ENCODE measurements at regions not wholly inside any gene's neighbourhood (a gene's known extent, or its start where the extent isn't known, plus 50 kb on each side); places are given as distances from the start of the nearest gene placed in this dataset.
A peak's percentile ranks its signal among the peaks of the same experiment; 100 is the strongest.

- WGBS, 2 donors (ENCODE audit: extremely low coverage in 2 of 2, insufficient read length in 2 of 2, insufficient replicate concordance in 1 of 2), result no CpG with 5 or more reads among the region's 5 CpGs
- Histone ChIP-seq H3K4me3 (ENCODE audit: low read length in 2 of 2) (no peak overlapping the region), H2BK12ac (ENCODE audit: low read length) (no peak overlapping the region), H2AFZ (ENCODE audit: low read length) (no peak overlapping the region), H2BK120ac (ENCODE audit: low read depth, low read length) (no peak overlapping the region), H3K9me3 (replicated peaks in 1 of 2; ENCODE audit: control insufficient read depth in 2 of 2, insufficient read depth in 1 of 2, low read depth in 1 of 2, low read length in 2 of 2) (no peaks in the 10 kb centered on the region), H3K18ac (ENCODE audit: low read length) (no peak overlapping the region), H3K14ac (ENCODE audit: low read length) (no peak overlapping the region), H3K9ac (ENCODE audit: low read depth, low read length, poor library complexity) (no peak overlapping the region), H4K91ac (ENCODE audit: low read depth, low read length, poor library complexity) (no peak overlapping the region), H3K23ac (ENCODE audit: low read depth, low read length, poor library complexity) (no peak overlapping the region), H3K4me2 (ENCODE audit: insufficient read depth, low read length, poor library complexity, severe bottlenecking) (no peak overlapping the region), H3K4ac (ENCODE audit: low read length) (no peak overlapping the region), H2BK5ac (ENCODE audit: low read length) (no peak overlapping the region), H3K79me1 (ENCODE audit: low read depth, low read length) (no peaks in the 10 kb centered on the region), H3K4me1 (ENCODE audit: control insufficient read depth in 2 of 2, insufficient read depth in 1 of 2, low read depth in 1 of 2, low read length in 2 of 2) (peaks cover 0 to 7% of the 10 kb centered on the region in 2 donors), H2BK15ac (ENCODE audit: low read length) (no peak overlapping the region), H2AK5ac (ENCODE audit: low read depth, low read length) (no peak overlapping the region), H3K27ac (replicated peaks; ENCODE audit: low read length) (no peak overlapping the region), H3K36me3 (replicated peaks in 1 of 2; ENCODE audit: control insufficient read depth in 2 of 2, insufficient read depth in 2 of 2, low read length in 2 of 2) (no peaks in the 10 kb centered on the region), H3K27me3 (ENCODE audit: control insufficient read depth in 3 of 3, insufficient read depth in 3 of 3, low read depth in 1 of 3, low read length in 3 of 3) (no peaks in the 10 kb centered on the region), H4K8ac (ENCODE audit: low read depth, low read length) (no peak overlapping the region)
- no peak for DNase-seq (ENCODE audit: low spot score)
Measured at GRCh38 chr10:44766631-44767030, 144.5 kb upstream of the TMEM72 start.

- Histone ChIP-seq H2BK15ac (ENCODE audit: low read length) (no peak overlapping the region), H3K9me3 (replicated peaks in 1 of 2; ENCODE audit: control insufficient read depth in 2 of 2, insufficient read depth in 1 of 2, low read depth in 1 of 2, low read length in 2 of 2) (no peaks in the 10 kb centered on the region), H3K14ac (ENCODE audit: low read length) (no peak overlapping the region), H3K4me2 (ENCODE audit: insufficient read depth, low read length, poor library complexity, severe bottlenecking) (no peak overlapping the region), H3K9ac (ENCODE audit: low read depth, low read length, poor library complexity) (no peak overlapping the region), H3K4me1 (ENCODE audit: control insufficient read depth in 2 of 2, insufficient read depth in 1 of 2, low read depth in 1 of 2, low read length in 2 of 2) (peaks cover 0 to 7% of the 10 kb centered on the region in 2 donors), H2BK12ac (ENCODE audit: low read length) (no peak overlapping the region), H3K4me3 (ENCODE audit: low read length in 2 of 2) (no peak overlapping the region), H4K91ac (ENCODE audit: low read depth, low read length, poor library complexity) (no peak overlapping the region), H2AFZ (ENCODE audit: low read length) (no peak overlapping the region), H3K27ac (replicated peaks; ENCODE audit: low read length) (no peak overlapping the region), H2BK120ac (ENCODE audit: low read depth, low read length) (no peak overlapping the region), H2AK5ac (ENCODE audit: low read depth, low read length) (no peak overlapping the region), H4K8ac (ENCODE audit: low read depth, low read length) (no peak overlapping the region), H3K27me3 (ENCODE audit: control insufficient read depth in 3 of 3, insufficient read depth in 3 of 3, low read depth in 1 of 3, low read length in 3 of 3) (no peaks in the 10 kb centered on the region), H2BK5ac (ENCODE audit: low read length) (no peak overlapping the region), H3K23ac (ENCODE audit: low read depth, low read length, poor library complexity) (no peak overlapping the region), H3K79me1 (ENCODE audit: low read depth, low read length) (no peaks in the 10 kb centered on the region), H3K36me3 (replicated peaks in 1 of 2; ENCODE audit: control insufficient read depth in 2 of 2, insufficient read depth in 2 of 2, low read length in 2 of 2) (no peaks in the 10 kb centered on the region), H3K4ac (ENCODE audit: low read length) (no peak overlapping the region), H3K18ac (ENCODE audit: low read length) (no peak overlapping the region)
- DNase-seq (ENCODE audit: low spot score), result no peak
- no CpG with 5 or more reads among the region's 1 CpG for WGBS, 2 donors (ENCODE audit: extremely low coverage in 2 of 2, insufficient read length in 2 of 2, insufficient replicate concordance in 1 of 2)
Measured at GRCh38 chr10:44769450-44769849, 141.7 kb upstream of the TMEM72 start.

- no peaks in the 10 kb centered on the region for H3K27me3 ChIP-seq (ENCODE audit: control insufficient read depth in 3 of 3, insufficient read depth in 3 of 3, low read depth in 1 of 3, low read length in 3 of 3)
- H3K14ac ChIP-seq (ENCODE audit: low read length), result no peak overlapping the region
- H3K4ac ChIP-seq (ENCODE audit: low read length), result no peak overlapping the region
- no peaks in the 10 kb centered on the region for H3K9me3 ChIP-seq (replicated peaks in 1 of 2; ENCODE audit: control insufficient read depth in 2 of 2, insufficient read depth in 1 of 2, low read depth in 1 of 2, low read length in 2 of 2)
- H3K23ac ChIP-seq (ENCODE audit: low read depth, low read length, poor library complexity), result no peak overlapping the region
- no peak for DNase-seq (ENCODE audit: low spot score)
- no peak overlapping the region for H2AK5ac ChIP-seq (ENCODE audit: low read depth, low read length)
- H3K4me1 ChIP-seq (ENCODE audit: control insufficient read depth in 2 of 2, insufficient read depth in 1 of 2, low read depth in 1 of 2, low read length in 2 of 2), result peaks cover 0 to 4% of the 10 kb centered on the region in 2 donors
- no peak overlapping the region for H2AFZ ChIP-seq (ENCODE audit: low read length)
- H3K36me3 ChIP-seq (replicated peaks in 1 of 2; ENCODE audit: control insufficient read depth in 2 of 2, insufficient read depth in 2 of 2, low read length in 2 of 2), result no peaks in the 10 kb centered on the region
- H3K4me2 ChIP-seq (ENCODE audit: insufficient read depth, low read length, poor library complexity, severe bottlenecking), result no peak overlapping the region
- H4K91ac ChIP-seq (ENCODE audit: low read depth, low read length, poor library complexity), result no peak overlapping the region
- H3K27ac ChIP-seq (replicated peaks; ENCODE audit: low read length), result no peak overlapping the region
- WGBS, 2 donors (ENCODE audit: extremely low coverage in 2 of 2, insufficient read length in 2 of 2, insufficient replicate concordance in 1 of 2), result no CpG with 5 or more reads among the region's 2 CpGs
- no peak overlapping the region for H2BK120ac ChIP-seq (ENCODE audit: low read depth, low read length)
- H2BK15ac ChIP-seq (ENCODE audit: low read length), result no peak overlapping the region
- H2BK5ac ChIP-seq (ENCODE audit: low read length), result no peak overlapping the region
- no peak overlapping the region for H3K18ac ChIP-seq (ENCODE audit: low read length)
- H3K4me3 ChIP-seq (ENCODE audit: low read length in 2 of 2), result no peak overlapping the region
- H3K79me1 ChIP-seq (ENCODE audit: low read depth, low read length), result no peaks in the 10 kb centered on the region
- no peak overlapping the region for H2BK12ac ChIP-seq (ENCODE audit: low read length)
- H3K9ac ChIP-seq (ENCODE audit: low read depth, low read length, poor library complexity), result no peak overlapping the region
- no peak overlapping the region for H4K8ac ChIP-seq (ENCODE audit: low read depth, low read length)
Measured at GRCh38 chr10:44771233-44771995, 139.7 kb upstream of the TMEM72 start.

GRCh38 chr10:44773565-44773964 lies 137.6 kb upstream of the TMEM72 start:
- Histone ChIP-seq H3K4me1 (ENCODE audit: control insufficient read depth in 2 of 2, insufficient read depth in 1 of 2, low read depth in 1 of 2, low read length in 2 of 2) (peaks cover 0 to 1% of the 10 kb centered on the region in 2 donors), H2AFZ (ENCODE audit: low read length) (no peak overlapping the region), H3K4ac (ENCODE audit: low read length) (no peak overlapping the region), H3K18ac (ENCODE audit: low read length) (peak overlapping the region; percentile 31), H2BK15ac (ENCODE audit: low read length) (no peak overlapping the region), H3K14ac (ENCODE audit: low read length) (no peak overlapping the region), H3K79me1 (ENCODE audit: low read depth, low read length) (no peaks in the 10 kb centered on the region), H4K8ac (ENCODE audit: low read depth, low read length) (no peak overlapping the region), H3K4me2 (ENCODE audit: insufficient read depth, low read length, poor library complexity, severe bottlenecking) (no peak overlapping the region), H2BK12ac (ENCODE audit: low read length) (no peak overlapping the region), H4K91ac (ENCODE audit: low read depth, low read length, poor library complexity) (no peak overlapping the region), H3K4me3 (ENCODE audit: low read length in 2 of 2) (no peak overlapping the region), H2BK120ac (ENCODE audit: low read depth, low read length) (no peak overlapping the region), H3K23ac (ENCODE audit: low read depth, low read length, poor library complexity) (no peak overlapping the region), H3K36me3 (replicated peaks in 1 of 2; ENCODE audit: control insufficient read depth in 2 of 2, insufficient read depth in 2 of 2, low read length in 2 of 2) (no peaks in the 10 kb centered on the region), H2AK5ac (ENCODE audit: low read depth, low read length) (peak overlapping the region; percentile 53), H3K27me3 (ENCODE audit: control insufficient read depth in 3 of 3, insufficient read depth in 3 of 3, low read depth in 1 of 3, low read length in 3 of 3) (no peaks in the 10 kb centered on the region), H3K27ac (replicated peaks; ENCODE audit: low read length) (no peak overlapping the region), H3K9me3 (replicated peaks in 1 of 2; ENCODE audit: control insufficient read depth in 2 of 2, insufficient read depth in 1 of 2, low read depth in 1 of 2, low read length in 2 of 2) (peaks cover 0 to 1% of the 10 kb centered on the region in 2 donors), H2BK5ac (ENCODE audit: low read length) (no peak overlapping the region), H3K9ac (ENCODE audit: low read depth, low read length, poor library complexity) (no peak overlapping the region)
- no CpG with 5 or more reads among the region's 19 CpGs for WGBS, 2 donors (ENCODE audit: extremely low coverage in 2 of 2, insufficient read length in 2 of 2, insufficient replicate concordance in 1 of 2)
- no peak for DNase-seq (ENCODE audit: low spot score)

Data from neuronal stem cell (in vitro differentiated cells).